ENCODE measurements at regions not wholly inside any gene's neighbourhood (a gene's known extent, or its start where the extent isn't known, plus 50 kb on each side); places are given as distances from the start of the nearest gene placed in this dataset.

GRCh38 chr3:83628471-83628870 lies 1330.3 kb upstream of the CADM2 start:
- Histone ChIP-seq H3K27me3 (replicated peaks; ENCODE audit: control insufficient read depth, insufficient read depth, low read length) (no peaks in the 10 kb centered on the region), H3K36me3 (ENCODE audit: control insufficient read depth, insufficient read depth, low read length, severe bottlenecking) (no peaks in the 10 kb centered on the region), H3K9me3 (ENCODE audit: control insufficient read depth, low read length) (no peaks in the 10 kb centered on the region), H3K4me3 (ENCODE audit: low read length) (no peak overlapping the region), H3K9ac (ENCODE audit: low read length) (no peak overlapping the region), H3K4me1 (ENCODE audit: control insufficient read depth, insufficient read depth, low read length) (no peaks in the 10 kb centered on the region)
- no peak for DNase-seq (ENCODE audit: low read depth)

- DNase-seq (ENCODE audit: low read depth), result no peak
- peaks cover 3% of the 10 kb centered on the region for H3K9me3 ChIP-seq (ENCODE audit: control insufficient read depth, low read length)
- H3K4me3 ChIP-seq (ENCODE audit: low read length), result no peak overlapping the region
- no peak overlapping the region for H3K9ac ChIP-seq (ENCODE audit: low read length)
- no peaks in the 10 kb centered on the region for H3K27me3 ChIP-seq (replicated peaks; ENCODE audit: control insufficient read depth, insufficient read depth, low read length)
- H3K36me3 ChIP-seq (ENCODE audit: control insufficient read depth, insufficient read depth, low read length, severe bottlenecking), result no peaks in the 10 kb centered on the region
- no peaks in the 10 kb centered on the region for H3K4me1 ChIP-seq (ENCODE audit: control insufficient read depth, insufficient read depth, low read length)
Observed at GRCh38 chr3:83632526-83632925, 1326.3 kb upstream of the CADM2 start.

- H3K9ac ChIP-seq (ENCODE audit: low read length), result no peak overlapping the region
- DNase-seq (ENCODE audit: low read depth), result no peak
- no peaks in the 10 kb centered on the region for H3K36me3 ChIP-seq (ENCODE audit: control insufficient read depth, insufficient read depth, low read length, severe bottlenecking)
- no peak overlapping the region for H3K4me3 ChIP-seq (ENCODE audit: low read length)
- peaks cover 3% of the 10 kb centered on the region for H3K9me3 ChIP-seq (ENCODE audit: control insufficient read depth, low read length)
- no peaks in the 10 kb centered on the region for H3K27me3 ChIP-seq (replicated peaks; ENCODE audit: control insufficient read depth, insufficient read depth, low read length)
- H3K4me1 ChIP-seq (ENCODE audit: control insufficient read depth, insufficient read depth, low read length), result no peaks in the 10 kb centered on the region
Observed at GRCh38 chr3:83633758-83634157, 1325.0 kb upstream of the CADM2 start.

- no peaks in the 10 kb centered on the region for H3K4me1 ChIP-seq (ENCODE audit: control insufficient read depth, insufficient read depth, low read length)
- no peak for DNase-seq (ENCODE audit: low read depth)
- H3K4me3 ChIP-seq (ENCODE audit: low read length), result no peak overlapping the region
- no peaks in the 10 kb centered on the region for H3K27me3 ChIP-seq (replicated peaks; ENCODE audit: control insufficient read depth, insufficient read depth, low read length)
- H3K9ac ChIP-seq (ENCODE audit: low read length), result no peak overlapping the region
- H3K36me3 ChIP-seq (ENCODE audit: control insufficient read depth, insufficient read depth, low read length, severe bottlenecking), result no peaks in the 10 kb centered on the region
- peaks cover 10% of the 10 kb centered on the region for H3K9me3 ChIP-seq (ENCODE audit: control insufficient read depth, low read length)
Observed at GRCh38 chr3:83649692-83650091, 1309.1 kb upstream of the CADM2 start.

- Histone ChIP-seq H3K36me3 (ENCODE audit: control insufficient read depth, insufficient read depth, low read length, severe bottlenecking) (no peaks in the 10 kb centered on the region), H3K4me1 (ENCODE audit: control insufficient read depth, insufficient read depth, low read length) (no peaks in the 10 kb centered on the region), H3K4me3 (ENCODE audit: low read length) (no peak overlapping the region), H3K27me3 (replicated peaks; ENCODE audit: control insufficient read depth, insufficient read depth, low read length) (no peaks in the 10 kb centered on the region), H3K9ac (ENCODE audit: low read length) (no peak overlapping the region), H3K9me3 (ENCODE audit: control insufficient read depth, low read length) (peaks cover 4% of the 10 kb centered on the region)
- no peak for DNase-seq (ENCODE audit: low read depth)
Observed at GRCh38 chr3:83655083-83655482, 1303.7 kb upstream of the CADM2 start.

- H3K27me3 ChIP-seq (replicated peaks; ENCODE audit: control insufficient read depth, insufficient read depth, low read length), result no peaks in the 10 kb centered on the region
- H3K9ac ChIP-seq (ENCODE audit: low read length), result no peak overlapping the region
- H3K4me1 ChIP-seq (ENCODE audit: control insufficient read depth, insufficient read depth, low read length), result no peaks in the 10 kb centered on the region
- H3K9me3 ChIP-seq (ENCODE audit: control insufficient read depth, low read length), result no peaks in the 10 kb centered on the region
- DNase-seq (ENCODE audit: low read depth), result no peak
- H3K4me3 ChIP-seq (ENCODE audit: low read length), result no peak overlapping the region
- H3K36me3 ChIP-seq (ENCODE audit: control insufficient read depth, insufficient read depth, low read length, severe bottlenecking), result no peaks in the 10 kb centered on the region
Observed at GRCh38 chr3:83662381-83662960, 1296.3 kb upstream of the CADM2 start.

- no peaks in the 10 kb centered on the region for H3K4me1 ChIP-seq (ENCODE audit: control insufficient read depth, insufficient read depth, low read length)
- no peak overlapping the region for H3K4me3 ChIP-seq (ENCODE audit: low read length)
- no peaks in the 10 kb centered on the region for H3K36me3 ChIP-seq (ENCODE audit: control insufficient read depth, insufficient read depth, low read length, severe bottlenecking)
- no peak overlapping the region for H3K9ac ChIP-seq (ENCODE audit: low read length)
- no peaks in the 10 kb centered on the region for H3K9me3 ChIP-seq (ENCODE audit: control insufficient read depth, low read length)
- no peak for DNase-seq (ENCODE audit: low read depth)
- H3K27me3 ChIP-seq (replicated peaks; ENCODE audit: control insufficient read depth, insufficient read depth, low read length), result no peaks in the 10 kb centered on the region
Observed at GRCh38 chr3:83670416-83670815, 1288.4 kb upstream of the CADM2 start.

- Histone ChIP-seq H3K4me3 (ENCODE audit: low read length) (no peak overlapping the region), H3K9ac (ENCODE audit: low read length) (no peak overlapping the region)
Observed at GRCh38 chr3:83683937-83684598, 1274.7 kb upstream of the CADM2 start.

GRCh38 chr3:83706669-83707068 lies 1252.1 kb upstream of the CADM2 start:
- Histone ChIP-seq H3K4me3 (ENCODE audit: low read length) (no peak overlapping the region), H3K9ac (ENCODE audit: low read length) (no peak overlapping the region), H3K27me3 (replicated peaks; ENCODE audit: control insufficient read depth, insufficient read depth, low read length) (no peaks in the 10 kb centered on the region), H3K9me3 (ENCODE audit: control insufficient read depth, low read length) (no peaks in the 10 kb centered on the region), H3K4me1 (ENCODE audit: control insufficient read depth, insufficient read depth, low read length) (no peaks in the 10 kb centered on the region), H3K36me3 (ENCODE audit: control insufficient read depth, insufficient read depth, low read length, severe bottlenecking) (no peaks in the 10 kb centered on the region)
- DNase-seq (ENCODE audit: low read depth), result no peak

More at GRCh38 chr3:83683937-83684598, 1274.7 kb upstream of the CADM2 start:
- no peaks in the 10 kb centered on the region for H3K4me1 ChIP-seq (ENCODE audit: control insufficient read depth, insufficient read depth, low read length)
- no peaks in the 10 kb centered on the region for H3K36me3 ChIP-seq (ENCODE audit: control insufficient read depth, insufficient read depth, low read length, severe bottlenecking)
- H3K27me3 ChIP-seq (replicated peaks; ENCODE audit: control insufficient read depth, insufficient read depth, low read length), result no peaks in the 10 kb centered on the region
- DNase-seq (ENCODE audit: low read depth), result no peak
- H3K9me3 ChIP-seq (ENCODE audit: control insufficient read depth, low read length), result peaks cover 4% of the 10 kb centered on the region

GRCh38 chr3:83715307-83715706 lies 1243.5 kb upstream of the CADM2 start:
- DNase-seq (ENCODE audit: low read depth), result no peak
- Histone ChIP-seq H3K4me1 (ENCODE audit: control insufficient read depth, insufficient read depth, low read length) (no peaks in the 10 kb centered on the region), H3K27me3 (replicated peaks; ENCODE audit: control insufficient read depth, insufficient read depth, low read length) (no peaks in the 10 kb centered on the region), H3K4me3 (ENCODE audit: low read length) (no peak overlapping the region), H3K36me3 (ENCODE audit: control insufficient read depth, insufficient read depth, low read length, severe bottlenecking) (no peaks in the 10 kb centered on the region), H3K9ac (ENCODE audit: low read length) (no peak overlapping the region), H3K9me3 (ENCODE audit: control insufficient read depth, low read length) (no peaks in the 10 kb centered on the region)

- DNase-seq (ENCODE audit: low read depth), result no peak
- H3K4me3 ChIP-seq (ENCODE audit: low read length), result no peak overlapping the region
Observed at GRCh38 chr3:83729576-83729975, 1229.2 kb upstream of the CADM2 start.

GRCh38 chr3:83734656-83735055 lies 1224.1 kb upstream of the CADM2 start:
- no peak overlapping the region for H3K4me3 ChIP-seq (ENCODE audit: low read length)
- no peak for DNase-seq (ENCODE audit: low read depth)
- no peaks in the 10 kb centered on the region for H3K36me3 ChIP-seq (ENCODE audit: control insufficient read depth, insufficient read depth, low read length, severe bottlenecking)
- H3K9me3 ChIP-seq (ENCODE audit: control insufficient read depth, low read length), result peaks cover 3% of the 10 kb centered on the region
- H3K4me1 ChIP-seq (ENCODE audit: control insufficient read depth, insufficient read depth, low read length), result no peaks in the 10 kb centered on the region
- no peak overlapping the region for H3K9ac ChIP-seq (ENCODE audit: low read length)
- H3K27me3 ChIP-seq (replicated peaks; ENCODE audit: control insufficient read depth, insufficient read depth, low read length), result no peaks in the 10 kb centered on the region

More at GRCh38 chr3:83729576-83729975, 1229.2 kb upstream of the CADM2 start:
- H3K9ac ChIP-seq (ENCODE audit: low read length), result no peak overlapping the region
- H3K27me3 ChIP-seq (replicated peaks; ENCODE audit: control insufficient read depth, insufficient read depth, low read length), result no peaks in the 10 kb centered on the region
- H3K9me3 ChIP-seq (ENCODE audit: control insufficient read depth, low read length), result peaks cover 13% of the 10 kb centered on the region
- no peaks in the 10 kb centered on the region for H3K36me3 ChIP-seq (ENCODE audit: control insufficient read depth, insufficient read depth, low read length, severe bottlenecking)
- H3K4me1 ChIP-seq (ENCODE audit: control insufficient read depth, insufficient read depth, low read length), result no peaks in the 10 kb centered on the region

Measured in adipocyte (in vitro differentiated cells).